HCT116 (cell line): ENCODE measurements at regions not wholly inside any gene's neighbourhood (a gene's known extent, or its start where the extent isn't known, plus 50 kb on each side); places are given as distances from the start of the nearest gene placed in this dataset.

Source experiments
- CBX3 ChIP-seq: IDR thresholded peaks from 2 replicates; pipeline ENCODE4 v1.6.1; 2012; ENCODE audit warnings: low read depth
- CEBPB ChIP-seq: IDR thresholded peaks from 2 replicates; pipeline ENCODE4 v1.6.1; 2012; ENCODE audit warnings: low read depth
- CTCF ChIP-seq, 3 experiments: fragments of 200-600 bp in 1 of 3; sonication (generic) in 1 of 3; IDR thresholded peaks in 2 of 3; conservative IDR thresholded peaks in 1 of 3; 2 replicates each; pipeline ENCODE4 v1.5.1; 2012 to 2017; ENCODE audit warnings: low read depth in 2 of 3, low read length in 2 of 3, antibody characterized with exemption in 1 of 3, borderline replicate concordance in 1 of 3, control low read depth in 1 of 3, mild to moderate bottlenecking in 1 of 3, mixed read lengths in 1 of 3, mixed run types in 1 of 3, moderate library complexity in 1 of 3; ENCODE audit not compliant: insufficient read depth in 1 of 3
- JUND ChIP-seq: IDR thresholded peaks from 2 replicates; pipeline ENCODE4 v1.6.1; 2012
- POLR2A ChIP-seq: IDR thresholded peaks from 2 replicates; pipeline ENCODE4 v1.7.0; 2011; ENCODE audit warnings: borderline replicate concordance; ENCODE audit not compliant: insufficient read depth, insufficient read length; ENCODE audit errors: extremely low read depth
- RAD21 ChIP-seq: IDR thresholded peaks from 2 replicates; pipeline ENCODE4 v1.6.1; 2012; ENCODE audit warnings: low read depth, mild to moderate bottlenecking
- SIN3A ChIP-seq: IDR thresholded peaks from 2 replicates; pipeline ENCODE4 v1.6.1; 2012; ENCODE audit warnings: low read depth
- SP1 ChIP-seq: IDR thresholded peaks from 2 replicates; pipeline ENCODE4 v1.6.1; 2012; ENCODE audit warnings: low read depth
- ZFX ChIP-seq: fragments of 450-650 bp; IDR thresholded peaks from 2 replicates; pipeline ENCODE4 v1.6.1; 2017

GRCh38 chr2:176392249-176392648 is 123.0 kb downstream of the MTX2 start:
- TF ChIP-seq SP1 (no peak), CTCF (IDR thresholded peaks at IDR 0.05 in 2 of 3, conservative IDR thresholded peaks at IDR 0.05 in 1 of 3; ENCODE audit: borderline replicate concordance in 1 of 3, insufficient read depth in 1 of 3, low read depth in 2 of 3, low read length in 2 of 3) (no peak), CBX3 (no peak), ZFX (no peak), CEBPB (no peak), SIN3A (no peak), JUND (no peak), RAD21 (no peak), POLR2A (no peak)
